GM19351 (cell line): ENCODE measurements at regions not wholly inside any gene's neighbourhood (a gene's known extent, or its start where the extent isn't known, plus 50 kb on each side); places are given as distances from the start of the nearest gene placed in this dataset.

ENCODE experiments used
- ATAC-seq: cut with Tn5 transposase; IDR thresholded peaks from one replicate; pipeline ENCODE4 v1.9.1; 2021; ENCODE audit warnings: mild to moderate bottlenecking, moderate library complexity; ENCODE audit not compliant: unreplicated experiment

GRCh38 chr14:62234849-62235248 is 472.6 kb downstream of the SNAPC1 start:
- ATAC-seq = no peak

GRCh38 chr14:62244221-62244620 is 482.0 kb downstream of the SNAPC1 start:
- no peak for ATAC-seq

GRCh38 chr14:62247266-62247665 is 485.0 kb downstream of the SNAPC1 start:
- no peak for ATAC-seq

GRCh38 chr14:62251237-62251636 is 489.0 kb downstream of the SNAPC1 start:
- ATAC-seq = no peak

- ATAC-seq = no peak
These were observed 491.0 kb downstream of the SNAPC1 start for GRCh38 chr14:62253171-62253570.

- no peak for ATAC-seq
These were observed 491.7 kb downstream of the SNAPC1 start for GRCh38 chr14:62253911-62254310.

GRCh38 chr14:62269204-62269603 is 507.0 kb downstream of the SNAPC1 start:
- no peak for ATAC-seq

- no peak for ATAC-seq
These were observed 508.0 kb downstream of the SNAPC1 start for GRCh38 chr14:62270236-62270635.

- no peak for ATAC-seq
These were observed 518.1 kb downstream of the SNAPC1 start for GRCh38 chr14:62280366-62280765.

- no peak for ATAC-seq
These were observed 521.6 kb downstream of the SNAPC1 start for GRCh38 chr14:62283837-62284236.

- ATAC-seq = no peak
These were observed 527.3 kb downstream of the SNAPC1 start for GRCh38 chr14:62289471-62289870.

GRCh38 chr14:62301080-62301479 is 538.9 kb downstream of the SNAPC1 start:
- ATAC-seq = no peak

- ATAC-seq = no peak
These were observed 539.7 kb downstream of the SNAPC1 start for GRCh38 chr14:62301911-62302310.

GRCh38 chr14:62303437-62303836 is 541.2 kb downstream of the SNAPC1 start:
- no peak for ATAC-seq

GRCh38 chr14:62304257-62304656 is 542.0 kb downstream of the SNAPC1 start:
- no peak for ATAC-seq

- no peak for ATAC-seq
These were observed 545.6 kb downstream of the SNAPC1 start for GRCh38 chr14:62307844-62308243.

- no peak for ATAC-seq
These were observed 546.1 kb downstream of the SNAPC1 start for GRCh38 chr14:62308316-62308715.

- ATAC-seq = no peak
These were observed 546.7 kb downstream of the SNAPC1 start for GRCh38 chr14:62308891-62309290.

GRCh38 chr14:62313212-62313611 is 551.0 kb downstream of the SNAPC1 start:
- ATAC-seq = no peak

- ATAC-seq = no peak
These were observed 552.0 kb downstream of the SNAPC1 start for GRCh38 chr14:62314221-62314620.

- ATAC-seq = no peak
These were observed 552.7 kb downstream of the SNAPC1 start for GRCh38 chr14:62314871-62315270.

GRCh38 chr14:62315631-62316030 is 553.4 kb downstream of the SNAPC1 start:
- ATAC-seq = no peak

GRCh38 chr14:62322216-62322615 is 560.0 kb downstream of the SNAPC1 start:
- no peak for ATAC-seq

- no peak for ATAC-seq
These were observed 567.2 kb downstream of the SNAPC1 start for GRCh38 chr14:62329427-62329826.
